ENCODE measurements at regions not wholly inside any gene's neighbourhood (a gene's known extent, or its start where the extent isn't known, plus 50 kb on each side); places are given as distances from the start of the nearest gene placed in this dataset.
"Not testable (repeated sequence)": the region's sequence is repeated elsewhere in the genome, so short reads cannot be mapped to it uniquely, and the experiment has no call there.

DNA sequence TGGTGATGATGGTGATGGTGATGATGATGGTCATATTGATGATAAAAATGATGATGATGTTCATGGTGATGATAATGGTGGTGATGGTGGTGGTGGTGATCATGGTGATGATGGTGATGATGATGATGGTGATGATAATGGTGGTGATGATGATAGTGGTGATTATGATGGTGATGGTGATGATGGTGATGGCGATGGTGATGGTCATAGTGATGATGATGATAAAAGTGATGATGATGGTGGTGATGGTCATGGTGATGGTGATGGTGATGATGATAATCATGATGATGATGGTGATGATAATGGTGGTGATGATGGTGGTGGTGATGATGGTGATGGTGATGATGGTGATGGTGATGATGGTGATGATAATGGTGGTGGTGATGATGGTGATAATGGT lies 478.7 kb downstream of the TYW1 start:
- DNase-seq (ENCODE audit: low read depth), result no peak

DNA sequence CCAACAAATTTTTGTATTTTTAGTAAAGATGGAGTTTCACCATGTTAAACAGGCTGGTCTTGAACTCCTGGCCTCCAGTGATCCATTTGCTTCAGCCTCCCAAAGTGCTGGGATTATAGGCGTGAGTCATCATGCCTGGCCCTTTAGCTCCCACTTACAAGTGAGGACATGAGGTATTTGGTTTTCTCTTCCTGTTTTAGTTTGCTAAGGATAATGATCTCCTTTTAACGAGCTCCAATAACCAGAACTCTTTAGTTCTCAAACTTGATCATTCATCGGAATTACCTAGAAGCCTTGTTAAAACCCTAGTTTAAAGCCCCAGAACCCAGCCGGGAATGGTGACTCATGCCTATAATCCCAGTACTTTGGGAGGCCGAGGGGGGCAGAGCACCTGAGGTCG lies 481.4 kb downstream of the TYW1 start:
- DNase-seq (ENCODE audit: low read depth), result no peak

DNA sequence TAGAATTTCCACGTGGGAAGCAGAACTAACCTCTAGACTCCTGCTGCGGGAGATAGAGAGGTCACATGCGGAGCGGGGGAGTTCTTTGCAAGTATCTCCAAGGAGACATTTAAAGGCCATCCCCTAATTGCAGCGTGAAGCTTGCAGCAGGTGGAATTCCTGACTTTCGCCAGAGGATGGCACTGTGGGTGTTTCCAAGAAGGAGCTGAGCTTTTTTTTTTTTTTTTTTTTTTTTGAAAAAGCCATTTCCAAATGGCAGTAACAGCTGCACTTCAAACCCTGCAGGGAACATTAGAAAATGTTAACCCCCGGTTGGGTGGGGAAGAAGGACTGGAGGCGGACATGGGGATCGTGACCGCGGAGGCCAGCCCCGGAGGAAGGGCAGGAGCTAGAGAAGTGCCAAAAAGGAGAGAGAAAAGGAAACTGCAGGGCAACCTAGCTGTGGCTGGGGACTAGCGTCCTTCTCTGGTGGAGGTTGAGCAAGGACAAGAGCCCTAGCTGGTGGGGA lies 487.7 kb downstream of the TYW1 start:
- DNase-seq (ENCODE audit: low read depth), result peak; percentile 26

DNA sequence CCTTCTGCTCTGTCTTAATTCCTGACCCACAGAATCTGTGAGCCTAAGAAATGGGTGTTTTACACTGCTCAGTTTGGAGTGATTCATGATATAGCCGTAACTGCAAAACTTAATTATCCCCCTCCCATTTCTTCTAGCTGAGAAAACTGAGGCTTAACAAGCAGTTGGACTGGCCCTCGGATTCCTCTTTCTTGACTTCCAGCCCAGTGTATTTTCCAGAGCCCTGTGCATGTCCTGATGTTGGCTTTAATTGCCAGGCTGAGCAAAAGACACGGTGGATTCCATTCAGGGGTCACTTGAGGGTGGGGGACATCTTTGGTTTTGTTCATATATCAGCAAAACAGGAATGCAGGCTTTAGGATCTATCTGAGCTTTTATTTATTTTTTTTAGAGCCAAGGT lies 489.8 kb downstream of the TYW1 start:
- no peak for DNase-seq (ENCODE audit: low read depth)

DNA sequence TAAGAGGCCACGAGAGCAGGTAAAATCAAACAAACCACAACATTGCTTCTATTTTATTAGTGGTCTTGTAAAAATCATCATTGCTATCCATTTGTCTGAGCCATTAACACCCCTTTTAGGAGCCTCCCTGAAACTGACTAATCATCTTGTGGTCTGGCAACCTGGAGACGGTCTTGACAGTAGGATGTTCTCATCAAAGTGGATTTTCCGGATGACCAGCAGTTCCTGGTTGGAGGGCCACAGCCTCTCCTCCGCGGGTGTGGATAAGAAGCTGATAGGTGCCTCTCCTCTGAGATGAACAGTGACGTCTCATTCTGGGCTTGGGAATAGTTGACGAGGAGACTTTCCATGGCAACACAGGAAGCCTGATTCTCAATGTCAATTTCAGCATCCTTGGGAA lies 490.7 kb downstream of the TYW1 start:
- no peak for DNase-seq (ENCODE audit: low read depth)

DNA sequence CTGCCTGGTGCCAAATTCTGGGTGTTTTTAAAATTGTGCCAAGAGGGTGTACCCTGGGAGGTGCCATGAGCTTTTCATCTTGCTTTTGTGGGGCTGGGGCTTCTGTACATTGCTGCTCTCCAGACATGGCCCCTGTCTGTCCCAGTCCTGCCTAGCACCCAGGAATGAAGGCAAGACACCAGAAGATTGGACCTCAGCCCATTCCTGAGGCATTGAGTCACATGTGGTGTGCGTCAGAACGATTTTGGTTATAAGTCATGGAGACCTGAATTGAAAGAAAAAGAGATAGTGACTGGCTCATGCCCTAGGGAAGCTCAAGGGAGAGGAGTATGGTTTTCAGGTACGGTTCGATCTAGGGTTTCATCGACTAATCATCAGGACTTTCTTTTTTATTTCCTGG lies 493.2 kb downstream of the TYW1 start:
- no peak for DNase-seq (ENCODE audit: low read depth)

DNA sequence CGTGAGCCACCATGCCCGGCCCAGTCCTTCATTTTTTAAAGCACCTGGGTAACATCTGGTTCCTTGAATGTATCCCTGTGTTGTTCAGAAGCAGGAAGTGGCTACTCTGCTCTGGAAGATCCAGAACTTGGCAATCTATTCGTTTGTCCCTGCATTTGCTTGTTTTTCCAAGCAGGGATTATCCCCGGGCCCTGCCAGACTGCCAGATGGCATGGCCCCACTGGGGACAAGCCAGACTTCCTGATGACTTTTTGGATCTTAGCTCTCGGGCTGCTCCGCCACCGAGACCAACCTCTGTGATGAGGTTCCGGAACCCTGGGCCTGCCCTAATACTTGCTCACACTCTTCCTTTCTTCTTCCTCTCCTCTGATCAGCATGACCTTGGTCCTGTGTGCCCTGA lies 496.7 kb downstream of the TYW1 start:
- no peak for DNase-seq (ENCODE audit: low read depth)

DNA sequence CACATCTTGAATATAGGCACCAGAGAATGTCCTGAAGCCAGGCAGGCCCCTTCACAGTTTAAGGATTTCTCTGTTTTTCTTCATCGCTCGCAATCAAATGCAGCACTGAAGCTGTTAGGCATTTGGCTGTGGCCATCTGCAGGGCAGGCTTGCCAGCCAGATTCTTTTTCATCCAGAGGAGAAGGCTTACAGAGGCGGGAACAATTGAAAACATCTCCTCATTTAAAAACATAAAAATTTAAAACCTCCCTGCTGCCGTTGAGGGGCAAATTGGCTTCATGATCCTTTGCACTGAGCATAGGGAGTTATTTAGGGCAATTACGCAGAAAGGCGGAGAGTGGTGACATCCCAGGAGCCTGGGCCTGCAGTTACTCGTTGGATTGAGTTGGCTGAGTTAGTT lies 500.0 kb downstream of the TYW1 start:
- DNase-seq (ENCODE audit: low read depth), result no peak

DNA sequence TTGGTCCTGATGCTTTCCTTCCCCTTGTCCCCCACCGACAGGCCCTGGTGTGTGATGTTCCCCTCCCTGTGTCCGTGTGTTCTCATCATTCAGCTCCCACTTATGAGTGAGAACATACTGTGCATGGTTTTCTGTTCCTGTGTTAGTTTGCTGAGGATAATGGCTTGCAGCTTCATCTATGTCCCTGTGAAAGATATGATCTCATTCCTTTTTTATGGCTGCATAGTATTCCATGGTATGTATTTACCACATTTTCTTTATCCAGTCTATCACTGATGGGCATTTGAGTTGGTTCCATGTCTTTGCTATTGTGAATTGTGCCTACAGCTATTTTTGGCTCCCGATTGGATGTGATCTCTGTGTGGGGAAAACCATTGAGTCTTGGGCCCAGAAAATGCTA lies 501.3 kb downstream of the TYW1 start:
- DNase-seq (ENCODE audit: low read depth), result not testable (repeated sequence)

DNA sequence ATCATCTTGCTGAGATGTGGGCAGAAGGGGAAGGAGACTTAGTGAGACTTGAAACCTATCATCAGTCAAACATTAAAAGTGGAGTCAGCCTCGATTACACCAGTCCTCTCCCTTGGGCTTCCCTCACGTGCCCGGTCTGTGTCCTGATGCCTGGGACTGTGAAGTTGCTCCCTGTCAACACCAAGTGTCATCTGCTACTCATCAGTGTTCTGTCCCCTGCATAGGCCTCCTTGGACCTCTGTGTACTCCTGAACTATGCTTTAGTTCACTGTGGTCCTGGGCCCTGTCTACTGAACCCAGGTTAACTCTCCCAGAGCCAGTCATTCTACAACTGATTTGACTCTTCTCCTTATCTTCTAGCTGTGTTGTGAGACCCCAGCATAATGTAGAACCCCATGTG lies 506.3 kb downstream of the TYW1 start:
- no peak for DNase-seq (ENCODE audit: low read depth)

DNA sequence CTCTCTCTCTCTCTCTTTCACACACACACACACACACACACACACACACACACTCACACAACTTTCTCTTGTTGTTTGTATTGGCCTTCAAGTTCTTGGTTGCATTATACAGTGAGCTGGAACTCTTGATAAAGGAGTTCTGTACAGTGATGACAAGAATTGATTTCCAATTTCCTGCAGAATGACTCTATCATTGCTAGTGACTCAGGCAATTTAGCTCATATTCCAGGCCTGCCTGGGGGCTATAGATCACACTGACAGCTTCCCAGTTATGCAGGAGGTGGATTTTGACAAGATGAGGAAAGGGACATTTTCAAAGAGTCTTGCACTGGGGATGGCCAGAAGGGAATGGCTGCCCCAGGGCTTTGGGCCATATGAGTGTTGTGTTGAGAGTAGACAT lies 508.8 kb downstream of the TYW1 start:
- DNase-seq (ENCODE audit: low read depth), result no peak

DNA sequence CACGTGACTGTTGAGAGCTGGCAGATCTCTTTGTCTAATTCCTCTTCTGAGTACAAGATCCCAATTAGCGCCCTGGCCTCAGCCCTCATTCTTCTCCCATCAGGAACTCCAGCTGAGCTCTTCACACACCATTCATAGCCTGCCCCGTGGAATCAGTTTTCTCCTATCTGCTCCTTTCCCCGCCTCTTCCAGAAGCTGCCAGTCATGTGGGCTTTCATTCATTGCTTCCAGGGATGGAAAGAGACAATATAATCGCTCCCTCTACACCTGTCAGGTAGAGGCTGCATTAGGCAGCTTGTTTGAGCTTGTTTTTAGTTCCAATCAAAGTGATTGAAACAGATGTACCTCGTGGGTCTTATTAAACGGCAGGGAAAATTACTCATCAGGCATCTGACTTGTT lies 515.8 kb downstream of the TYW1 start:
- DNase-seq (ENCODE audit: low read depth), result no peak

DNA sequence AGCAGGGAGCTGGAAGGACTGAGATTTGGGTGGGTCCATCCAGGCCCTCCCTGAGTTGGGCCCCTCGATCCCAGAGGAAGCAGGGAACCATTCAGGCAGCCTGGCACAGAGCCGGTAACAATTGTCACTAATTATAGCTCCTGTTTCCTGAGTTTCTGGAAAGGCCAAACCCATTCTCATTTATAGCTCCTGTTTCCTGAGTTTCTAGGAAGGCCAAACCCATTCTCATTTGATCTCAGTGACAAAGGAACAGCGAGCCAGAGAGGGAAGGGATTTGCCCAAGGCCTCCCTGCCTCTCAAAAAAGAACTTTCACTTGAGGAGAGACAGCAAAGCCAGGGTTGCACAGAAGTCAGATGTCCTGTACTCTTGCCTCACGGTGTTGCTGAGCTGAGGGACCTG lies 521.9 kb downstream of the TYW1 start:
- no peak for DNase-seq (ENCODE audit: low read depth)

DNA sequence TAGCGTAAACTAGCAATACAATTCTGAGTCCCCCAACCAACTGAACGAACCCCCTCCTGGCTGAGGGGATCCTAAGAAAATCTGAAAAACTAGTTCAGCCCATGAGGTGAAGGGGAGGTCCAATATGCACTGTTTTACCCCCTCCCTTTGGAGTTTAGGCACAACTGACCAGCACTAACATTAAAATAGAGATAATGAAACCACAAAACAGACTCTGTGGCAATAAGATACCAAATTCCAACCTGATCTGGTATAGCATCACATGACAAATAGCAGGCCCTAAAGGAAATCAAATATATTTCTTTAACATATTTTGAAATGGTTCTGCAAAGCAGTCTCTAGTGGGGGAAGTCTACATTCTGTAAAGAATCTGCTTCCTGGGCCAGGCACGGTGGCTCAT lies 522.5 kb downstream of the TYW1 start:
- no peak for DNase-seq (ENCODE audit: low read depth)

DNA sequence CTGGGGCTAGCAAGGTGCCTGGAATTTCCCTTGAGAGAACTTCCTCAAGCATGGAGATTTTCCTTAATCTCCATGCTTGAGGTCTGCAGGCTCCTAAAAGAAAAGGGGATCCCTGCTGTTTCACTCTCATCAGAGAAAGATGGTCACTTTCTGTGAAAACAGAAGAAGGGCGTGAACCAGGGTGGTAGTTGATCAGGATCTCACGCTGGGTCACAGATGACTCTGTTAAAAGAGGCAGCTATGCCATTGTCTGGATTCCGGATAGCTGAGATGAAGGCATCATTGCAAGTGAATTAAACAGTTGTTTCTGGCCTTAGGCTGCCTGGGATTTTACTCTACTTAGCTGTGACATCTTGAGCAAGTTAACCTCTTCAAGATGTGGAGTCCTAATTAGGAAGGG lies 525.9 kb downstream of the TYW1 start:
- DNase-seq (ENCODE audit: low read depth), result no peak

DNA sequence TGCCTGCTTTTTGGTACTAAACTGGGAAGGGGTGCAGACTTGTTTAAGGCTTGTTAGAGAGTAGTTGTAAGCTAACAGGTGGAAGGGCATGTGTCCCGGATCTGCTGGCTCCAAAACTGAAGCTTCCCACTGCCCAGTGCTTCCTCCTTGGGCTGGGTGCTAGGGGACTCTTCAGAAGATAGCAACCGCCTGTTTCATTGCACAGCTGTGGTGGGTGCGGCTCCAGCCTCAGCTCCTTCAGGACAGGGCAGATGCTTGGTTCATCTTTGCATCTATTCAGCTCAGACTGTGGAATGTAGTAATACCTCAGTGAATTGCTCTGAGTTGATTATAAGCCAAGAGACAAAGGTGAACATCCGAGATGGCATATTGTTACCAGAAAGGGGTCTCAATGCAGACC lies 527.1 kb downstream of the TYW1 start:
- no peak for DNase-seq (ENCODE audit: low read depth)

DNA sequence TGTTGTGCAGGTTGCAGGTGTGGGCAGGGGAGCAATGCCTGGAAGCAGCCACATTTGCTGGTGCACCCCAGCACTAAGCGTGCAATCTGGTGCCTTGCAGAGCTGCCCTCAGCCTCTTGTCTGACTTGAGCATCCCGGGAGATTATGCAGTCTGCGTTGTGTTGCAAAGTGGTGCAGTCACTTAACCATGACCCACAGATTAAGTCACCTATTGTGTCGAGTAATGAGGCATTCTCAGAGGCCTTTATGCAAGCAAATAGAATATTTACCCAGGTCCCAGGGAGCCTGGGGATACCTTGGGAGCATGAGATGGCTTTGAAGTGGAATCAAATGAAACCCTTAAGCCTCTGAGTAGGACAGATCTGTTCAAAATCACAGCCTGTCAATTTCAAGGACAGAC lies 529.0 kb downstream of the TYW1 start:
- DNase-seq (ENCODE audit: low read depth), result no peak

DNA sequence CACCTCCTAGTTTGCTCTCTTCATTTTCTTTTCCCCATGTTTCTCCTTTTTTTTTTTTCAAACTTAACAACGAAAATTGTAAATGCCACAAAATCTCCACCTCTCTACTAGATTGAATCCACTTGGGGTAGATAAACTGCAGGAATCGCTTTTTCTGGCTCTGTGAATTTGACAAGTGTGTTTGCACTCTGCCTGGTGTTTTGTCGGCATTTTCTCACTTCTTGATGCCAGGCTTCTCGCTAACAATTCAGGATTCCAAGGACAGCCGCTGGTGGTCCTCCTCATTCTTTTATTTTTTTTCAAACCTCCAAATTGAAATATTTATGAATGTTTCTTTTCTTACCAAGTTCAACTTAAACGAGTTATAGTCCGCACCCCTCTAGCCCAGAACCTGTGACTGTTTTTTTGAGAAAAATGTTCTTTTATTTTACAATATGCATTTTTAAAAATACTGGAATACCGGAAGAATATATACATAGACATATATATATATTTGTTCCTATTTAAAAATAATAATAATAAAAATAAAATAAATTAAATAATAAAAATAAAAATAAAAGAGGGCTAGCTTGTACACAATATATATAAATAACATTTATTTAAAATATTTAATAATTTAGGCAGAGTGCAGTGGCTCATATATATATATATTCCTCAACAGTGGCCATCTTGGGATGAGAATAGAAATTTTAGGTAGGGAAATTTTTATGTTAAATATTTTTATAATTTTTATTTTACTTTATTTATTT lies 538.8 kb downstream of the TYW1 start:
- no peak for DNase-seq (ENCODE audit: low read depth)

DNA sequence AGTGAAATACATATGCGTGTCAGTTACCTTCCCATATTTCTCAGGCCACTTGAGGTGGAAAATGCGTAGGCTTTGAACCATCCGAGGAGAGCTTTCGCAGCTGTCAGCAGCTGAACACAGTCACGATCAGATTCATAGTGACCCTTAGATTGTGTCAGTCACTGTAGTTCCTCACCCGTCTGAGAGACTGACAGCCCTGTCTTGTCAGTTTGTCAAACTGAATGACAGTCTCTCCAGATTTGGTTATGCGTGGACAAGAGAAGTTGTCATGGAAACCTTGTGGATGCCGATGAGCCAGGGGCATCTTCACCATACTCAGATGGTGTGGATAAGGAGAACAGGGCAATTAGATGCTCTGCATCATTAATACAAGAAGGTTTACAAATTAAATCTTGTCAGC lies 546.3 kb downstream of the TYW1 start:
- no peak for DNase-seq (ENCODE audit: low read depth)

DNA sequence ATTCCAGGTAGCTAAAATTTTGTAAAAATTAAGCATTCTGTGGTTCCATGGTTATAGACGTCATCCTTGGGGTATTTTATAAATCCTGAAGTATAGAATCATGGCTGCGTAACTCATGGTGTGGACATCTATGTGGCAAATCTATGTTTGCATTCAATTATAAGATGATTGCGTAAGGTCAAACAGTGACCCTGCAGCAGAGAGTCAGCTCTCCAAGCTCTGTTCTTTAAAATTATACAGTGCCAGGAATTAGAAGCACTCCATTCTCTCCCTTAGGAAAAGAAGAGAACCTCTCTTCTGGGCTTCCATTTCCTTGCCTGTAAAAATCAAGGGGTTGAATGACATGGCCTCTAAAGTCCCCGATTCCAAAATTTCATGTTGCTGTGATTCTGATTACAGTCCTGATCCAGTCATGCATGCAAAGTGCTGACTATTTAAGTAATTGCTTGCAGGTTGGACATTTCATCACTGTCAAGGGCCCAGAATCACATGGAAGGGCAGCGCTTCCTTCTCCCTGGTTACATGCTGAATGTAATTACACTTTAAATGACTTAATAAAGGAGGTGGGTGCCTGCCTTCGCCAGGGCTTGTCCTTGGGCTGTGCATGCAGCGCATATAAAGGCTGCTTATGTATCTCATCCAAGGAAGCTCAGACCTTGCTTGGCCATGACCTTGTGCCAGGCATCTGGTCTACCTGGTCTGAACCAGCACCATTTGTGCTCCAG lies 550.7 kb downstream of the TYW1 start:
- no peak for DNase-seq (ENCODE audit: low read depth)

DNA sequence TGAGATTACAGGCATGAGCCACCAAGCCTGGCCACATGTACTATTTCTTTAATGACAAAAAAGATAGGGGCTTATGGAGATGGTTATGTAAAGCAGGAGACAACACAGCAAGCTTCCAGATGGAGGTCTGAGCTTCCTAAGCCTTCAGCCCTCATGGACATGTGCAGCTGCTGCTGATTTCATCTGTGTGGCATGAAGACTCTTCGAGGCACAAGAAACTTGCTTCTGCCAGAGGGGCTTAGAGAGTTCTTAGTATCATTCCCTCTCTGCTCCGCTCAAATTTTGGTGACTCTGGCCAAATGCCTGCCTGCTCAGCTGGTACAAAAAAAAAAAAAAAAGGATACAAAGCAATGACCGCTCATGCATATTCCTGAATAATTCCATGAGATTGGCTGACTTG lies 552.5 kb downstream of the TYW1 start:
- DNase-seq (ENCODE audit: low read depth), result no peak

DNA sequence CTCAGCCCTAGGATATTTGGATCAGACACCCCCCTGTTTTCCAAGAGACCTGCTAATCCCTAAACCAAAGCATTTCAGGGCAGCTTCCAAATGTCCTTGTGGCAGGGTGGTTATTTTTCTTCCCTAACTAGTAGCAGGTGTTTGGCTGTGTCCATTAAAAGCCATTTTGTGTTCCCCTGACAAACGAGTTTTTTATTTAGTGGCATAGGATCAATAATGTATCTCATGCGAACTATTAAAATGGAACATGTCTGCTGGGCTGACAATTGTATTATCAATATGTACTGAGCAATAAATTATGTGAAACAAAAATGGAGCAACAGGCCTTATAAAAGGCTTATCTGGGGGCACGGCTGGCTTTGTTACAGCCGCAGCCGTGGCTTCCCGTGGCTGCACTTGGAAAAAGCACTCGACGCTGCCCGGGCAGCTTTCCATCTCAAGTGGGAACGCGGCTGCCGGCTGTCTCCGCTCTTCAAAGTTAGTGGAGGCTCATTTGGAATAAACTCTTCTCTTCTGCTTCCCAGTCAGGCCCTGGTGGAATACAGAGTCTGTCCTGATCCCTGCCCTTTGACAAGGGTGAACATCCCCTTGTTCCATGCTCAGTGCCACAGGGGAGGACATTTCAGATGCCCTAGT lies 554.3 kb downstream of the TYW1 start:
- no peak for DNase-seq (ENCODE audit: low read depth)

DNA sequence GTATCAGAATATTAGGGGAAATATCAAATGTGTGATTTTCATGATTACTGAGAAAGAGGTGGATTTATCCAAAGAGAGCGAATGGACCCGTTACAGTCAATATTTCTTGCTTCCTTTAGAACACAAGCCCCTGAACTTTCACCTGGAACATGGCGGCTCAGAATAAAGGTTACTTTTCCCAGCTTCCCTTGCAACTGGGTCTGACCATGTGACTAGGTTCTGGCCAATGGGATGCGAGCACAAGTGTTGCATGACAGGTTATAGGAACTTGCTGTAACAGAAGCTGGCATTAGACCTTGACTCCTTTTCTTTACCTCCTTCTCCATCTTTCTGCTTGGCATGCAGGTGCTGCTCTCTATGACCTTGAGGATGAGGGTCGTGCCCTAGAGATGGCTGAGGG lies 556.1 kb downstream of the TYW1 start:
- DNase-seq (ENCODE audit: low read depth), result no peak

Measured in HS-27A (cell line).